ENCODE measurements at regions not wholly inside any gene's neighbourhood (a gene's known extent, or its start where the extent isn't known, plus 50 kb on each side); places are given as distances from the start of the nearest gene placed in this dataset.

DNA sequence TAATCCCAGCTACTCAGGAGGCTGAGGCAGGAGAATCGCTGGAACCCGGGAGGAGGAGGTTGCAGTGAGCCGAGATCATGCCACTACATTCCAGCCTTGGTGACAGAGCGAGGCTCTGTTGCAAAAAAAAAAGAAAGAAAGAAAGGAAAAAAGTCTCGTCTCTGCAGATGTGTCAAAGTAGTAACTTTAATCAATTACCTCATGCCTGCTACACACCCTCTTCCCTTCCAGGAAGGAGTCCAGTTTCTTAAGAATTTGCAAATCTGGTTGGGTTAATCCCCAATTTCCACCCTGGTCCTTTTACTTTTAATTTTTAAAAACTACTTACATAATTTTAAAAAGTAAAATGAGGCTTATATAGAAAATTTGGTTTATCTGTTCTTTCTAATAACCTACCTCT, 234.5 kb upstream of the KITLG start:
- TF ChIP-seq, protein P1, sequence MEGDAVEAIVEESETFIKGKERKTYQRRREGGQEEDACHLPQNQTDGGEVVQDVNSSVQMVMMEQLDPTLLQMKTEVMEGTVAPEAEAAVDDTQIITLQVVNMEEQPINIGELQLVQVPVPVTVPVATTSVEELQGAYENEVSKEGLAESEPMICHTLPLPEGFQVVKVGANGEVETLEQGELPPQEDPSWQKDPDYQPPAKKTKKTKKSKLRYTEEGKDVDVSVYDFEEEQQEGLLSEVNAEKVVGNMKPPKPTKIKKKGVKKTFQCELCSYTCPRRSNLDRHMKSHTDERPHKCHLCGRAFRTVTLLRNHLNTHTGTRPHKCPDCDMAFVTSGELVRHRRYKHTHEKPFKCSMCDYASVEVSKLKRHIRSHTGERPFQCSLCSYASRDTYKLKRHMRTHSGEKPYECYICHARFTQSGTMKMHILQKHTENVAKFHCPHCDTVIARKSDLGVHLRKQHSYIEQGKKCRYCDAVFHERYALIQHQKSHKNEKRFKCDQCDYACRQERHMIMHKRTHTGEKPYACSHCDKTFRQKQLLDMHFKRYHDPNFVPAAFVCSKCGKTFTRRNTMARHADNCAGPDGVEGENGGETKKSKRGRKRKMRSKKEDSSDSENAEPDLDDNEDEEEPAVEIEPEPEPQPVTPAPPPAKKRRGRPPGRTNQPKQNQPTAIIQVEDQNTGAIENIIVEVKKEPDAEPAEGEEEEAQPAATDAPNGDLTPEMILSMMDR (conservative IDR thresholded peaks at IDR 0.05; ENCODE audit: low read depth, low read length), result no peak
- TF ChIP-seq EZH2phosphoT487 (IDR thresholded peaks at IDR 0.05; ENCODE audit: borderline replicate concordance, low read length), result no peak
